Caco-2 (cell line): ENCODE measurements at regions not wholly inside any gene's neighbourhood (a gene's known extent, or its start where the extent isn't known, plus 50 kb on each side); places are given as distances from the start of the nearest gene placed in this dataset.
A peak's percentile ranks its signal among the peaks of the same experiment; 100 is the strongest.

Experiments used
- BruUV-seq: library from RNA; stranded (reverse); fragments of 400-500 nt; replicated peaks from 2 replicates; lab custom pipeline; 2021; lab: Mats Ljungman, UMichigan
- CTCF ChIA-PET: fragments of 300-600 bp; sonication (Branson Sonifier 250); formaldehyde crosslinking; loops from one replicate; lab custom pipeline; 2022; ENCODE audit warnings: antibody characterized with exemption; lab: Charles Lee
- POLR2A ChIA-PET: fragments of 300-600 bp; sonication (Branson Sonifier 250); formaldehyde crosslinking; loops from one replicate; lab custom pipeline; 2022; ENCODE audit warnings: antibody characterized with exemption; lab: Charles Lee
- DNase-seq, 2 experiments: peaks; one replicate each; pipeline versions ENCODE4 v3.0.0 to v3.0.0-alpha.2; 2020 to 2022
- H3K27me3 ChIP-seq: replicated peaks from 2 replicates; pipeline ENCODE4 v1.6.0; 2011; ENCODE audit warnings: low read length; ENCODE audit not compliant: control insufficient read depth, insufficient read depth
- H3K36me3 ChIP-seq: 2 replicates; pipeline ENCODE4 v1.5.1; 2011; ENCODE audit warnings: low read length; ENCODE audit not compliant: control insufficient read depth, insufficient read depth
- H3K4me1 ChIP-seq: fragments of 250-450 bp; sonication (Bioruptor Pico); 2 replicates; pipeline ENCODE4 v1.5.1; 2020; ENCODE audit warnings: mild to moderate bottlenecking
- H3K4me3 ChIP-seq: 2 replicates; pipeline ENCODE4 v1.5.1; 2011; ENCODE audit warnings: low read depth, mild to moderate bottlenecking, control low read depth, low read length
- H3K9me3 ChIP-seq: fragments of 250-450 bp; sonication (Bioruptor Pico); 2 replicates; pipeline ENCODE4 v1.5.1; 2020; ENCODE audit warnings: mild to moderate bottlenecking, moderate library complexity
- H3K27ac Mint-ChIP-seq: one replicate; pipeline ENCODE4 v1.8.0; 2022; ENCODE audit warnings: mixed read lengths; ENCODE audit not compliant: unreplicated experiment
- H3K27me3 Mint-ChIP-seq: one replicate; pipeline ENCODE4 v1.8.0; 2022; ENCODE audit warnings: mixed read lengths; ENCODE audit not compliant: insufficient read depth, unreplicated experiment
- H3K36me3 Mint-ChIP-seq: one replicate; pipeline ENCODE4 v1.8.0; 2022; ENCODE audit warnings: mild to moderate bottlenecking, mixed read lengths; ENCODE audit not compliant: insufficient read depth, unreplicated experiment
- H3K4me1 Mint-ChIP-seq: one replicate; pipeline ENCODE4 v1.8.0; 2022; ENCODE audit warnings: low read depth, mixed read lengths; ENCODE audit not compliant: unreplicated experiment
- H3K4me3 Mint-ChIP-seq: one replicate; pipeline ENCODE4 v1.8.0; 2022; ENCODE audit warnings: mild to moderate bottlenecking, moderate library complexity, mixed read lengths; ENCODE audit not compliant: unreplicated experiment
- H3K9me3 Mint-ChIP-seq: one replicate; pipeline ENCODE4 v1.8.0; 2022; ENCODE audit warnings: mixed read lengths; ENCODE audit not compliant: unreplicated experiment
- CTCF ChIP-seq, 2 experiments: fragments of 200-600 bp in 1 of 2; IDR thresholded peaks; 1 replicate in 1 of 2; 2 replicates in 1 of 2; pipeline versions ENCODE4 v1.5.1 to v1.8.0; 2011 to 2022; ENCODE audit warnings: antibody characterized with exemption in 1 of 2, control low read depth in 1 of 2, inconsistent platforms in 1 of 2, low read depth in 1 of 2, low read length in 1 of 2, mild to moderate bottlenecking in 1 of 2, moderate library complexity in 1 of 2; ENCODE audit not compliant: insufficient read depth in 1 of 2, severe bottlenecking in 1 of 2, unreplicated experiment in 1 of 2
- intact Hi-C: fragments of 100-400 bp; cut with micrococcal nuclease; formaldehyde crosslinking; loops from one replicate; pipeline ENCODE4 v1.10.0; 2022; ENCODE audit not compliant: unreplicated experiment

GRCh38 chr20:50393990-50394561 is 116.1 kb upstream of the PTPN1 start:
- no peaks in the 10 kb centered on the region for H3K9me3 ChIP-seq
- ChIA-PET CTCF (no interaction called here), POLR2A (no interaction called here)
- Mint-ChIP-seq H3K27ac (peak overlapping the region; percentile 34), H3K27me3 (no peaks in the 10 kb centered on the region), H3K9me3 (no peaks in the 10 kb centered on the region), H3K4me1 (peaks cover 28% of the 10 kb centered on the region), H3K36me3 (no peaks in the 10 kb centered on the region), H3K4me3 (no peak overlapping the region)
- TF ChIP-seq CTCF (IDR thresholded peaks at IDR 0.05; ENCODE audit: insufficient read depth in 1 of 2, low read depth in 1 of 2, low read length in 1 of 2, severe bottlenecking in 1 of 2, unreplicated experiment in 1 of 2): no peak
- no peaks in the 10 kb centered on the region for H3K36me3 ChIP-seq
- H3K27me3 ChIP-seq: no peaks in the 10 kb centered on the region
- intact Hi-C loops: no loop called here
- H3K4me1 ChIP-seq: peaks cover 45% of the 10 kb centered on the region
- no peak overlapping the region for H3K4me3 ChIP-seq
- DNase-seq: no peak
- no TSS peak for BruUV-seq

- no peaks in the 10 kb centered on the region for H3K36me3 ChIP-seq
- H3K4me3 ChIP-seq: no peak overlapping the region
- POLR2A ChIA-PET: no interaction called here
- no peak for DNase-seq
- peaks cover 45% of the 10 kb centered on the region for H3K4me1 ChIP-seq
- no peaks in the 10 kb centered on the region for H3K27me3 Mint-ChIP-seq
- no peaks in the 10 kb centered on the region for H3K36me3 Mint-ChIP-seq
- H3K9me3 Mint-ChIP-seq: no peaks in the 10 kb centered on the region
- no peak overlapping the region for H3K4me3 Mint-ChIP-seq
- CTCF ChIA-PET: interaction anchor here (0.6 to 0.8 kb wide), 2 partner anchors 20 to 98 kb away, joined by 3 to 4 read pairs; no protein-coding TSS in a partner anchor
- H3K27ac Mint-ChIP-seq: peak overlapping the region; percentile 3
- intact Hi-C loops: no loop called here
- no TSS peak for BruUV-seq
- H3K27me3 ChIP-seq: no peaks in the 10 kb centered on the region
- no peaks in the 10 kb centered on the region for H3K9me3 ChIP-seq
- peaks cover 28% of the 10 kb centered on the region for H3K4me1 Mint-ChIP-seq
- TF ChIP-seq CTCF (IDR thresholded peaks at IDR 0.05; ENCODE audit: insufficient read depth in 1 of 2, low read depth in 1 of 2, low read length in 1 of 2, severe bottlenecking in 1 of 2, unreplicated experiment in 1 of 2): no peak
Measured at GRCh38 chr20:50394569-50394968, 115.6 kb upstream of the PTPN1 start.

GRCh38 chr20:50395251-50395729 is 114.9 kb upstream of the PTPN1 start:
- Histone ChIP-seq H3K27me3 (no peaks in the 10 kb centered on the region), H3K4me1 (peaks cover 45% of the 10 kb centered on the region), H3K9me3 (no peaks in the 10 kb centered on the region), H3K4me3 (no peak overlapping the region), H3K36me3 (no peaks in the 10 kb centered on the region)
- Mint-ChIP-seq H3K27ac (no peak overlapping the region), H3K4me1 (peaks cover 28% of the 10 kb centered on the region), H3K27me3 (no peaks in the 10 kb centered on the region), H3K36me3 (peaks cover 4% of the 10 kb centered on the region), H3K4me3 (no peak overlapping the region), H3K9me3 (no peaks in the 10 kb centered on the region)
- intact Hi-C loops: no loop called here
- BruUV-seq: no TSS peak
- POLR2A ChIA-PET: no interaction called here
- DNase-seq: no peak
- TF ChIP-seq CTCF (IDR thresholded peaks at IDR 0.05; ENCODE audit: insufficient read depth in 1 of 2, low read depth in 1 of 2, low read length in 1 of 2, severe bottlenecking in 1 of 2, unreplicated experiment in 1 of 2): no peak
- CTCF ChIA-PET: interaction anchor here (0.6 to 0.8 kb wide), 2 partner anchors 20 to 97 kb away, joined by 3 to 4 read pairs; no protein-coding TSS in a partner anchor
